LNCAP (cell line): ENCODE measurements at regions not wholly inside any gene's neighbourhood (a gene's known extent, or its start where the extent isn't known, plus 50 kb on each side); places are given as distances from the start of the nearest gene placed in this dataset.

Source experiments
- CTCF ChIP-seq: fragments of 450-650 bp; IDR thresholded peaks from 2 replicates; pipeline ENCODE4 v1.5.1; 2017; ENCODE audit warnings: mild to moderate bottlenecking

DNA sequence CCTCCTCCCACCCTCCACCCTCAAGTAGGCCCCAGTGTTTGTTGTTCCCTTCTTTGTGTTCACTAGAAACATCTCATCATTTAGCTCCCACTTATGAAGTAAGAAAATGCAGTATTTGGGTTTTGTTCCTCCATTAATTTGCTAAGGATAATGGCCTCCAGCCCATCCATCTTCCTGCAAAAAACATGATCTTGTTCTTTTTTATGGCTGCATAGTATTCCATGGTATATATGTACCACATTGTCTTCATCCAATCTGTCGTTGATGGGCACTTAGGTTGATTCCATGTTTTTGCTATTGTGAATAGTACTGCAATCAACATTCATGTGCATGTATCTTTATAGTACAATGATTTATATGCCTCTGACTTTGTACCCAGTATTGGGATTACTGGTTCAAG lies 416.8 kb upstream of the SASH1 start:
- no peak for TF ChIP-seq CTCF

- TF ChIP-seq CTCF = no peak
Observed at GRCh38 chr6:147930745-147931144, 411.9 kb upstream of the SASH1 start.

DNA sequence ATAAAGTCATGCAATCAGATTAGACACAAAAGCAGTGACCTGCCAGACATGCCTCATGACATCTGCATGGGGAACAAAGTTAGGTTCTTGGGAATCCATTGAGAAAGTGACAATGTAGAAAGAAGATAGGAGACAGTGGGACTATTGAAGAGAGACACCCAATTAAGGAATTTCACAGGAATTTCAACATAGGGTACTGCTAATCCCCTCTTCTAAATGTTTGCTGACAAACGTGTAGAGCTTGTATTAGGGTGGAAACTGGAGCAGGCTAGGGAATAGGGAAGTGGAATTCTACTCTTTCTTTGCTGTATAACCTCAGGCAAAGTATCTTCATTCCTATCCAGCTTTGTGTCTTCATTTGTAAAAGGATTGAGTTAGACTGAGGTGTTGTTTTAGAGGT lies 409.4 kb upstream of the SASH1 start:
- TF ChIP-seq CTCF = no peak

DNA sequence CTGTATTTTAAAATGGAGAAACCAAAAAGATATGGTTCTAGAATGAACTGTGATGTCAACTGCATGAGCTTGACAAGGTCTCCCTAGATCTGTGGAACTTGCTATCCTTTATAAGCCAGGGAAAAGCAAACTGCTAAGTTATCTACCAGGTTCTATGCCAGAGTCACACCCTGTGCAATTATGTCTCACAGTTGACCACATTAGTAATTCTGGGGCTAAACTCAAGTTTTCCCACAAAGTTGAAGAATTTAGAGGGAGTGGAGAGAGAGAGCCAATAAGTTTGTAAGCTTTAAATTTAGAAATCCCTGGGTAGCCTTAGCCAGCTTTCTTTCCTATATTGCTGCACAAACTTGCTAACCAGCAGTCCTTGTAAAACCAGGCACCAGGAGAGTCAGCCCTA lies 407.0 kb upstream of the SASH1 start:
- TF ChIP-seq CTCF = no peak

GRCh38 chr6:147936703-147937470 lies 405.8 kb upstream of the SASH1 start:
- no peak for TF ChIP-seq CTCF

- TF ChIP-seq CTCF = no peak
Observed at GRCh38 chr6:147941143-147941542, 401.5 kb upstream of the SASH1 start.

- TF ChIP-seq CTCF = no peak
Observed at GRCh38 chr6:147942363-147942762, 400.3 kb upstream of the SASH1 start.

DNA sequence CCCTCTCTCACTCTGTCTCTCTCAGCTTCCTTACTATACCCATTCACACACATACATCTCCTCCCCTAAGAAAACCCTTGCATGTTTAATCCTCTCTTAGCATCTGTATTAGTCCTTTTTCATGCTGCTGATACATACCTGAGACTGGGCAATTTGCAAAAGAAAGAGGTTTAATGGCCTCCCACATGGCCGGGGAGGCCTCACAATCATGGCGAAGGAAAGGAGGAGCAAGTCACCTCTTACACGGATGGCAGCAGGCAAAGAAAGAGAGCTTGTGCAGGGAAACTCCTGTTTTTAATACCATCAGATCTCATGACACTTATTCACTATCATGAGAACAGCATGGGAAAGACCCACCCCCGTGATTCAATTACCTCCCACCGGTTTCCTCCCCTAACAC lies 398.5 kb upstream of the SASH1 start:
- TF ChIP-seq CTCF = no peak
